GM19372 (cell line): ENCODE measurements at regions not wholly inside any gene's neighbourhood (a gene's known extent, or its start where the extent isn't known, plus 50 kb on each side); places are given as distances from the start of the nearest gene placed in this dataset.
A peak's percentile ranks its signal among the peaks of the same experiment; 100 is the strongest.
"Not testable (repeated sequence)": the region's sequence is repeated elsewhere in the genome, so short reads cannot be mapped to it uniquely, and the experiment has no call there.

Experiments
- ATAC-seq: cut with Tn5 transposase; IDR thresholded peaks from one replicate; pipeline ENCODE4 v1.9.1; 2021; ENCODE audit warnings: mild to moderate bottlenecking, low read depth, moderate library complexity; ENCODE audit not compliant: unreplicated experiment

DNA sequence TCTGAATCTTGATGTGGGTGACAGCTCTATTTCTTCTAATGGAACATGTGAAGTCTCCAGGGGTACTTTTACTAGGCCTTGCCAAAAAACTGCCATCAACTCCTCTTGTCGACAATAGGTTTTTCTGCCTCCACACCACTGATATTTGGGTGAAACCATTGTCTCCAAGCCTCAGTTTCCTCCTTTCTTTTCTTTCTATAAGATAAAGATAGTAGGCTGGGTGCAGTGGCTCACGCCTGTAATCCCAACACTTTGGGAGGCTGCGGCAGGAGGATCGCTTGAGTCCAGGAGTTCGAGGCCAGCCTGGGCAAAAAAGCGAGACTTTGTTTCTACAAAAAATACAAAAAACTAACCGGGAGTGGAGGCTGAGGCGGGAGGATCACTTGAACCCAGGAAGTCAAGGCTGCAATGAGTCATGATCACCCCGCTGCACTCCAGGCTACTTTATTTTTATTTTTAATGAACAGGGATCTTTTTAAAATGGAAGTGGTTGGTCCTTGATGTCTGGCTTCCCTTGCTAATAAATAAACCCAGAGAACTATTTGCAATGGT lies 159.9 kb upstream of the TNFAIP3 start:
- no peak for ATAC-seq

DNA sequence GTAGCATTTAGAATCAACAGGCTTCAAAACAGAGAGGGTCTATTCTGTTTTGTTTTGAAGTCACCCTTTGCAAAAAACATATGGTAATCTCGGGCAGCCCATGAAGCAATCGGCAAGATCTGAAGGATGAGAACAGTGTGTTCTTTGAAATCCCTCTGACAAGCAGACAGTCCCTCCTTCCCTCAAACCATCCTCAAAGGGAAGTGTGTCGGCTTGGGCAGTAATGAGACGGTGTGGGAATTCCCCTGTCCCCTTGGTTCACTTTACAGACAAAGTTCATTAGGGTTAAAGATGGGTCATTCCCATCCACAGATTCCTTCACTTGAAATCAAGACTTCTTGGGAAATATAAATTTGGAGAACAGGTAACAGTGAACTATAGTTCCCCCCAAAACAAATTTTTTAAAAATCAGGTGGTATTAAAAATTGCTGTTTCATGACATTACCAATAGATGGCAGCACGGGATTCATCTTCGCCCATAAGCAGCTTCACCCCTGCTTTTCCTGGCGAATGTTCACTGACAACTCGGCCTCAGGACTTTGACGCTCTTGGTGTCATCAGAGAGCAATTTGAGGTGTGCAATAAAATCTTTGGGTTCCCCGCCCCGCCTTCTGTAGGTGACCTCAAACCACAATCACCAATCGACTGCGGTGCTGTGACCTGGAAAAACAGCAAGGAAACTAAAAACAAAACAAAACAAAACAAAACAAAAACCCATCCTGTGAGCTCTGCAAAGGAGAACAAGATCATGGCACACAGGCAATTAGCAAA lies 159.3 kb upstream of the TNFAIP3 start:
- ATAC-seq, result peak; percentile 54

- ATAC-seq, result no peak
These were observed 158.6 kb upstream of the TNFAIP3 start for GRCh38 chr6:137708481-137708880.

- no peak for ATAC-seq
These were observed 157.4 kb upstream of the TNFAIP3 start for GRCh38 chr6:137709424-137710236.

DNA sequence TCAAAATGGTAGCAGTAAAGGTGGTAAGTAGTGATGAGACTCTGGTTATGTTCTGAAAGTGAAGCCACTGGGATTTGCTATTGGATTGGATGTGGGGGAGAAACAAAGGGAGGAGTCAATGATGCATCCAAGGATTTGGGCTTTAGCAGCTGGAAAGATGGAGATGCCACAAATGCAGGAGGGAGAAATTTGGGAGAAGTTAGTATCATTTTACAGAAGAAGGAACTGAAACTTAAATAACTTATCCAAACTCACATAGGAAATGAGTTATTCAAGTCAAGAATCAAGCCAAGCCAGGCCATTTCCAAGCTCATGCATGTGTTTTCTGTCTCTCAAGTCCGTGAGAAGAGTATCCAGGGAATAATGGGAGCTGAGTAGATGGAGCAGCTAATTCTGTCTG lies 155.1 kb upstream of the TNFAIP3 start:
- ATAC-seq, result no peak

DNA sequence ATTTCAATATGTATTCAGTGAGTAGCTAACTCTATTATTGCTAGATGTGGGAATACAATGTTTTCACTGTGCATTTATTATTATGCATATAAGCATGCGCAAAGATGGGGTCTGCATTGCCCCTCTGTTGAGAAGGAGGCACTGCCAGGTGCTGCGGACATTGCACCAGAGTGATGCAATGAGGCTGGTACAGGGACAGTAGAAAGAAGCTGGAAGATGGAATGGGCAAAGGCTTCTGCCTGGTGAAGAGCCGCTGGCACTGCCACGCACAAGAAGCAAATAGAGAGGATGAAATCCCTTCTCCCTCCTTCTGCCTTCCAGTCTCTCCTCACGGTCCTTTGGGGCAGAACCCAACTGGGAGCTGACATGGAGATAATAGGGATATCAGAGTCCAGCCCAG lies 154.5 kb upstream of the TNFAIP3 start:
- ATAC-seq, result no peak

DNA sequence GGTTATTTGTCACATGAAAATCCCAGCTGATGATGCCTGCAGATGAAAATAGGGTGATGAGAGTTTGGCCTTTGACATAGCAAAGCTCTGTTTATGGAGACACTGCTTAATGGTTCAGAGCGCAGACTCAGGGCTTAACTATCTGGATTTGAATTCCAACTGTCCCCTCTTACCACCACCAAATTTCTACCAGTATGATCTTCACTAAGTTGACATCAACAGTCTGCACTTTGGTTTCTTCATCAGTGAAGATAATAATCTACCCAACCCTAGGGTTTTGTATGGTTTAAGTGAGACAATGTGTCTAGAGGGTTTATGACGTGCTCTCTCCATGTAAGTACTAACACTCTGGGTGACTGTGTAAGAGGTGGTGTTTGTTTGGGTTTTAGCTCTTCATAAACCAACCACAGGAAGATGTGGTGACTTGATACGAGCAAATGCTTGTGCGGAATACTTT lies 151.4 kb upstream of the TNFAIP3 start:
- ATAC-seq, result no peak

DNA sequence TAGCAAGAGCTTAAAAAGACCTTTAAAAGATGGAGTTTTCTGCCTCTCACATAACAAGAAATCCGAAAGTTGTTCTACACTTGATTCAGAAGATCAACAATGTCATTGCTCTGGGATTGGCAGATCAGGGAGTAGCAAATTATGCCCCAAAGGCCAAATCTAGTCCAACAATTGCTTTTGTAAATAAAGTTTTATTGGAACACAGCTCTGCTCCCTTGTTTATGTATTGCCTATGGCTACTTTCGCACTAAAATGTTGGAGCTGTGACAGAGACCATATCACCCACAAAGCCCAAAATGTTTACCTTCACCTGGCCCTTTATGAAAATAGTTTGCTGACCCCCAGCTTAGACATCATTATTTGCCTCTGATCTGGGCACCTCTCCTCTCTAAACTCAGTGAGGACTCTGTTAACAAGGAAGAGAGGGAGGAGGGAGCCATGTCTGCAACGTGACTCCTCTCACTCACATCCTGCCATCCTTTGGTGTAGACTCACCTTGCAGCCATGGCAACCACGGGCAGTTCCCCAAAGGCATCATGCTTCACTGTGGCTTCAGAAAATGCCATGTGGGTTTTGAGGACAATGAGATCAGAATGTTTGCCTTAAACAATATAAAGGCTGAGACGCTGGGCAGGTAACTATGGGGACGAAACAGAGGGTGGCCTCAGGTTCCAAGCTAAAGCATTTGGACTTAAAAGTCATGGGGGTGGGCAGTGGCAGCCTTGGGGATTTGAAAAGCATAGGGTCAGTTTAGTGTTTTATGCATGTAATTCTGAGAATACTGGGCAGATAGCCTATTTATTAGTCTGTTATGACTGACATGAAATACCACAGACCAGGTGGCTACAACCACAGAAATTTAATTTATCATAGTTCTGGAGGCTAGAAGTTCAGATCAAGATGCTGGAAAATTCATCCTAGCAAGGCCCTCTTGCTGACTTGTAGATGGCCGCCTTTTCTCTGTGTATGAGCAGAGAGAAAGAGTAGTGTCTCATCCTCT lies 149.7 kb upstream of the TNFAIP3 start:
- no peak for ATAC-seq

DNA sequence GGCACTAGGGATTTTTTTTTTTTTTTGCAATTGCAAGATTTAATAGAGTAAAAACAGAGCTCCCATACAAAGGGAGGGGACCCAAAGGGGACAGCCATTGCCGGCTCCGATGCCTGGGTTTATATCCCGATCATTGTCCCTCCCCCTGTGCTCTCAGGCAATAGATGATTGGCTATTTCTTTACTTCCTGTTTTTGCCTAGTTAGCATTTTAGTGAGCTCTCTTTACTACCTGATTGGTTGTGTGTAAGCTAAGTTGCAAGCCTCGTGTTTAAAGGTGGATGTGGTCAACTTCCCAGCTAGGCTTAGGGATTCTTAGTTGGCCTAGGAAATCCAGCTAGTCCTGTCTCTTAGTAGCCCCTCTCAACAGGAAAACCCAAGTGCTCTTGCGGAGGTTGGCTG lies 148.2 kb upstream of the TNFAIP3 start:
- ATAC-seq, result not testable (repeated sequence)

GRCh38 chr6:137722749-137723272 lies 144.2 kb upstream of the TNFAIP3 start:
- ATAC-seq, result no peak

GRCh38 chr6:137723273-137724017 lies 143.6 kb upstream of the TNFAIP3 start:
- ATAC-seq, result no peak

DNA sequence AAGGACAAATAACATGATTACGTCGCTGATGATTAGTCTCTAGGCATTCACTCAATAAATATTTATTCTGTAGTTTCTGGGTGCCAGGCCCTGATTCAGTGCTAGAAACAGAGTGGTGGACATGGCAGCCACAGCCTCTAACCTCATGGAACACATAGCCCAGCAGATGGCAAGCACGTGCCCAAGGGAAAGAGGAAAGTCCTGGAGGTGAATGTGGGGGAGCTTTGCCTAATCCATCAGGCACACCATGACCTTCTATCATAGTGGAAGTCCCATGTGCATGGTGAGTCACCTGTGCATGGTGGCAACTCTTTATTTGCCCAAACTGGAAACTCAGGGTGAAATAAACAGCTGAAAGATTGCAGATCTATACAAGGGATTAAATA lies 143.0 kb upstream of the TNFAIP3 start:
- no peak for ATAC-seq

GRCh38 chr6:137724495-137725211 lies 142.4 kb upstream of the TNFAIP3 start:
- ATAC-seq, result no peak

DNA sequence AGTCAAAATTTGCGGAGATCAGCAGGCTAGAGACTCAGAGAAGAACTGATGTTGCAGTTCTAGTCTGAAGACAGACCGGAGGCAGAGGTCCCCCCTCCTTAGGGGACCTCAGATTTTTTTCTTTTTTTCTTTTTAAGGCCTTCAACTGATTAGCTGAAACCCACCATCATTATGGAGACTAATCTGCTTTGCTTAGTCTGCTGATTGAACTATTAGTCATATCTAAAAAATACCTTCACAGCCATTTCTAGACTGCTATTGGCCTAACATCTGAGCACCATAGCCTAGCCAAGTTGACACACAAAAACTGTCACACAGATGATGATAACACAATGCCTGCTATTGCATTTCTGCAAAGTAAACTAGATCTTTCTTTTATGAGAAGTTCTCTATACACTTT lies 141.1 kb upstream of the TNFAIP3 start:
- no peak for ATAC-seq

- ATAC-seq, result no peak
These were observed 140.5 kb upstream of the TNFAIP3 start for GRCh38 chr6:137726582-137726981.

DNA sequence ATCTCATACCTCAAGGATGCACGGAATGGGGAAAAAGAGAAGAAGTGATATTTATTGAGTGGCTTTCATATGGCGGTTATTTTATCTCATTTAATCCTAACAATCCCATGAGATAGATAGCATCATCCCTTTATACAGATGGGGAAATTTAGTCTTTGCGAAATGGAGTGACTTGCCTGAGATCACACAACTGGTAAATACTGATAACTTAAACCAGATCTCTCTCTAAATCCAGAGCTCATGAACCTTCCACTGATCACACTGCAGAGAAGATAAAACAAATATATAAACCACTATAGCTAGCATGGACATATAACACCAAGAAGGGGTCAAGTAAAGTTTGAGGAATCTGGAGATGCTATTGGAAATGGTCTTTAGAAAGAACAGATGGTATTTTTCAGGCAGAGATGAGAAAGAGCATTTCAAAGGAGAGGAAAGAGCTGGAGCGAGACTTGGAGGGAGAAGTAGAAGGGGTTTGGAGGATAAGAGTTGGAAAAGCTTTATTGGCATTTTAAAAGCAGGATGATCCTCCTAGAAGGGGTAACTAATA lies 139.8 kb upstream of the TNFAIP3 start:
- no peak for ATAC-seq

- ATAC-seq, result no peak
These were observed 138.4 kb upstream of the TNFAIP3 start for GRCh38 chr6:137728386-137729349.
